Activated naive CD4-positive, alpha-beta T cell treated with anti-CD3 and anti-CD28 coated beads, Interleukin-2, amount 50 U/mL, for 72 hours (primary cell): ENCODE measurements at regions not wholly inside any gene's neighbourhood (a gene's known extent, or its start where the extent isn't known, plus 50 kb on each side); places are given as distances from the start of the nearest gene placed in this dataset.
"Not testable (repeated sequence)": the region's sequence is repeated elsewhere in the genome, so short reads cannot be mapped to it uniquely, and the experiment has no call there.

Experiments
- ATAC-seq, 2 donors: fragments of 150-1000 bp; cut with Tn5 transposase; 2 replicates each; pipeline ENCODE4 v1.10.0; 2021; ENCODE audit warnings: mild to moderate bottlenecking in 2 of 2, moderate library complexity in 2 of 2
- DNase-seq, 2 donors: peaks; one replicate each; pipeline ENCODE4 v3.0.0; 2021 to 2022; ENCODE audit warnings: low spot score in 2 of 2
- H3K27ac Mint-ChIP-seq, 2 donors: one replicate each; pipeline ENCODE4 v1.8.0; 2022; ENCODE audit warnings: mild to moderate bottlenecking in 2 of 2, mixed read lengths in 2 of 2
- H3K36me3 Mint-ChIP-seq, 2 donors: one replicate each; pipeline ENCODE4 v1.8.0; 2022; ENCODE audit warnings: mixed read lengths in 2 of 2
- H3K9me3 Mint-ChIP-seq, 2 donors: one replicate each; pipeline ENCODE4 v1.8.0; 2022; ENCODE audit warnings: mixed read lengths in 2 of 2

DNA sequence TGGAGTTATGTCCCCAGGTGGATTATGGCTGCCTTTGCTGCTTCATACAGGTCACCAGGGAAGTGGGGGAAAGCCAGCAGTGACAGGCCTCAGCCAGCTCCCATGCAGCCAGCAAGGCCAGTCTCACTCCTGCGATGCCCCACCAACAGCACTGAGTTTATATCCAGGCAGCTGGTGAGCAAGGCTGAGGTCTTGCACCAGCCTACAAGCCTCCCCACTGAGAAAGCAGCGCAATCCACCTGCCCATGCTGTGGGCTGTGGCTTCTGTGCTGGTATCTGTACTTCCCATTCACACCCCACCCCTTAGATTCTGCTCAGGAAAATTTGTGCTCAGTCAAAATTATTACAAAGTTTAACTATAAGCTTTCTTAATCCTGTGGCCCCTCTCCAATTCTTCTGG, 153.5 kb downstream of the HHIP start:
- peaks cover 12 to 15% of the 10 kb centered on the region in 2 donors for H3K9me3 Mint-ChIP-seq
- ATAC-seq (no peak), DNase-seq (no peak)
- no peak overlapping the region for H3K27ac Mint-ChIP-seq
- H3K36me3 Mint-ChIP-seq: no peaks in the 10 kb centered on the region

DNA sequence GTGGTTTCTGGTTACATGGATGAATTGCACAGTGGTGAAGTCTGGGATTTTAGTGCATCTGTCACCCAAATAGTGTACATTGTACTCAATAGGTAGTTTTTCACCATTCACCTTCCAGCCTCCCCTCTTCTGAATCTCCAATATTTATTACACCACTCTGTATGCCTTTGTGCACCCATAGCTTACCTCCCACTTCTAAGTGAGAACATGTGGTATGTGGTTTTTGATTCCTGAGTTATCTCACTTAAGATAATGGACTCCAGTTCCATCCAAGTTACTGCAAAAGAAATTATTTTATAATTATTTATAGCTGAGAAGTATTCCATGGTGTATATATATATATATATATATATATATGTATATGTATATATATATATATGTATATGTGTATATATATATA, 155.8 kb downstream of the HHIP start:
- peaks cover 15 to 17% of the 10 kb centered on the region in 2 donors for H3K9me3 Mint-ChIP-seq
- no peak overlapping the region for H3K27ac Mint-ChIP-seq
- ATAC-seq (no peak), DNase-seq (no peak)
- peaks cover under 1 to 2% of the 10 kb centered on the region in 2 donors for H3K36me3 Mint-ChIP-seq

- H3K27ac Mint-ChIP-seq: no peak overlapping the region
- H3K36me3 Mint-ChIP-seq: peaks cover 6 to 18% of the 10 kb centered on the region in 2 donors
Observed at GRCh38 chr4:144808034-144808433, 162.1 kb downstream of the HHIP start.

GRCh38 chr4:144809056-144809640, 163.2 kb downstream of the HHIP start:
- Mint-ChIP-seq H3K9me3 (peaks cover 24 to 25% of the 10 kb centered on the region in 2 donors), H3K36me3 (peaks cover 6 to 18% of the 10 kb centered on the region in 2 donors), H3K27ac (no peak overlapping the region)
- no peak for DNase-seq
- ATAC-seq: no peak

More at GRCh38 chr4:144808034-144808433, 162.1 kb downstream of the HHIP start:
- ATAC-seq: no peak
- peaks cover 20 to 21% of the 10 kb centered on the region in 2 donors for H3K9me3 Mint-ChIP-seq
- DNase-seq: no peak

GRCh38 chr4:144816668-144817067, 170.7 kb downstream of the HHIP start:
- DNase-seq (no peak), ATAC-seq (no peak)
- no peaks in the 10 kb centered on the region for H3K36me3 Mint-ChIP-seq
- H3K9me3 Mint-ChIP-seq: peaks cover 8 to 10% of the 10 kb centered on the region in 2 donors
- no peak overlapping the region for H3K27ac Mint-ChIP-seq

DNA sequence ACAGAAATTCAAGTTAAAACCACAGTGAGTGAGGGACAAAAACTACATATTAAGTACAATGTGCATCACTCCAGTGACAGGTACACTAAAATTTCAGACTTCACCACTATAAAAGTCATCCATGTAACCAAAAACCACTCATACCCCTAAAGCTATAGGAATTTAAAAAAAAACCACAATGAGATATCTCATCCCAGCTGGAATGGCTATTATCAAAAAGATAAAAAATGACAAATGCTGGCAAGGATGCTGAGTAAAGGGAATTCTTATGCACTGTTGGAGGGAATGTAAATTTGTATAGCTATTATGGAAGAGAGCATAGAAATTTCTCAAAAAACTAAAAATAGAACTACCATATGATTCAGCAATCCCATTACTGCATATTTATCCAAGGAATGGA, 171.1 kb downstream of the HHIP start:
- no peak for ATAC-seq
- no peak overlapping the region for H3K27ac Mint-ChIP-seq
- DNase-seq: no peak
- H3K9me3 Mint-ChIP-seq: peaks cover 8 to 10% of the 10 kb centered on the region in 2 donors
- H3K36me3 Mint-ChIP-seq: no peaks in the 10 kb centered on the region

DNA sequence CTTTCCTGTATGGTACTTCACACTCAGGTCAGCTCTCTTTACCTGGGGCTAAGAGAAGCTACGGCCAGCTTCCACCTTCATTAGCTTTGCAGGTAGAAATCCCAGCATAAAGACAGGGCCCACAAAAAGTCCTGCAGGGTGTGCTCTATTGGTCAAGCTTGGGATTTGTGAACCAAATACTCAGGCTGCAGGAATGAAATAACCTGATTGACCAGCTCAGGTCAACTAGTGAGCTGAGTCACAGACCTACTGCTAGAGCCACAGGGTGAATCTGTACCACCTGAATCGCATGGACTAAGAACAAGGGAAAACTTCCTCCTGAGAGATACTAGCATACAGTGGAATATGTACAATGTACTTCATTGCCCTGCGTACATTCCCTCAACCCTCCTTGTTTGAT, 172.2 kb downstream of the HHIP start:
- DNase-seq (no peak), ATAC-seq (no peak)
- Mint-ChIP-seq H3K9me3 (peaks cover 7 to 11% of the 10 kb centered on the region in 2 donors), H3K27ac (no peak overlapping the region), H3K36me3 (no peaks in the 10 kb centered on the region)

- no peaks in the 10 kb centered on the region for H3K36me3 Mint-ChIP-seq
Observed at GRCh38 chr4:144819591-144819990, 173.6 kb downstream of the HHIP start.

GRCh38 chr4:144820011-144820727, 174.2 kb downstream of the HHIP start:
- Mint-ChIP-seq H3K9me3 (peaks cover 3 to 9% of the 10 kb centered on the region in 2 donors), H3K27ac (no peak overlapping the region), H3K36me3 (no peaks in the 10 kb centered on the region)
- DNase-seq: no peak
- ATAC-seq: no peak

More at GRCh38 chr4:144819591-144819990, 173.6 kb downstream of the HHIP start:
- no peak for DNase-seq
- Mint-ChIP-seq H3K27ac (no peak overlapping the region), H3K9me3 (peaks cover 3 to 9% of the 10 kb centered on the region in 2 donors)
- no peak for ATAC-seq

GRCh38 chr4:144820728-144821085, 174.8 kb downstream of the HHIP start:
- ATAC-seq (no peak), DNase-seq (no peak)
- no peak overlapping the region for H3K27ac Mint-ChIP-seq
- H3K36me3 Mint-ChIP-seq: no peaks in the 10 kb centered on the region
- peaks cover 3 to 9% of the 10 kb centered on the region in 2 donors for H3K9me3 Mint-ChIP-seq

DNA sequence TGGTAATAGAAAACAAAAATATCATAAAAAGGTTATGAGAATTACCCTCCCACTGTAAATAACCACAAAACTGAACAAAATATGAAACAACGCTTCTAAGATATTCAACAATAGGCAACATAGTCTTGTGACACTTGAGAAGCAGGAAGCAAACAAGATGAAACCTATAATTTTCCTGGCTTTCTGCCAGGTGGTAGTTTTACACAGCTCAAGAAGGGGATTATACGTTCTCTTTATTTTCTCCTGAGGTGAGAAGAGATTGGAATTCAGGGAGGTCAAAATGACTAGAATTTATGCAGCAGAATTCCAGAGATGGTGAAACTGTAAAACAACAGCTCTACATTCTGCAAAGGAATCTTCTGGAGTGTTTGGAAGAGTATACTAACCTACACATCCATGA, 186.0 kb downstream of the HHIP start:
- peaks cover 0 to 5% of the 10 kb centered on the region in 2 donors for H3K36me3 Mint-ChIP-seq
- H3K27ac Mint-ChIP-seq: no peak overlapping the region
- no peaks in the 10 kb centered on the region for H3K9me3 Mint-ChIP-seq
- no peak for ATAC-seq
- DNase-seq: no peak

GRCh38 chr4:144845411-144845810, 199.5 kb downstream of the HHIP start:
- Mint-ChIP-seq H3K27ac (no peak overlapping the region), H3K9me3 (peaks cover 4 to 9% of the 10 kb centered on the region in 2 donors), H3K36me3 (no peaks in the 10 kb centered on the region)
- DNase-seq (no peak), ATAC-seq (no peak)

DNA sequence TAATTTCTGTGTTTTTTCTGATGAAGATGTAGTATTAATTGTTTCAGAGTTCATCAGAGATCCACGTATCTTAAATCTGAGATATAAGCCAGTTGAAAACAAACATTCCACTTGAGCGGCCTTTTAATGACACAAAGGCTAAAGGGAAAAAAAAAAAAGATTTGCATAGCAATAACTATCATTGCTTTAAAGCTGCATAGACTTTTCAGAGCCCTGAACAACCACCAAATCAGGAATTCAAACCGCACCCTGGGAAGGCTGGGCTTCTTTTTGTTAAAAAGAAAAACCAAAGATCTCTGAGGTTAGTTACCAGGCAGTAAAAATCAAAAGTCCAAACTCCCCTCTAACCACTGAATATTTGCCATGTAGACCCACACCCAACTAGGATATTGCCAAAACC, 206.0 kb downstream of the HHIP start:
- DNase-seq (no peak), ATAC-seq (no peak)
- Mint-ChIP-seq H3K36me3 (no peaks in the 10 kb centered on the region), H3K27ac (no peak overlapping the region), H3K9me3 (peaks cover 5% of the 10 kb centered on the region in 2 donors)

DNA sequence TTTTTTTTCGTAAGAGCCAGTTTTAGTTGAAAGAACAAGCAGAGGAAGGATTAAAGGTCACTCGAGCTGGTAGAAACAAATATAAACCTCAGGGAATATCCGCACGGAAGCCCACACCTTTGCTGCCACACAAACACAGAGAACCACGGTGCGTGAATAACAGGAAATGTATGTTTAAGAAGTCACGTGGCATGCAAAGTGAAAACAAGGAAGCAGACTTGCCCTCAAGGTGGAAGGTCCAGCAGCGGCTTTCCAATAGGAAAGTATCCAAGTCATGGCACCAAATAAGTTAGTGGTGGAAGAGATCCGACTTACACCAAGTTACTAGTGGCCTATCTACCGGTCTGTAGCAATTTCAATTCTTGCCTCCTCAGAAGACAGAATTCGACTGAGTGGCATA, 215.5 kb downstream of the HHIP start:
- no peak overlapping the region for H3K27ac Mint-ChIP-seq
- ATAC-seq (no peak), DNase-seq (no peak)
- H3K36me3 Mint-ChIP-seq: no peaks in the 10 kb centered on the region
- peaks cover 16 to 19% of the 10 kb centered on the region in 2 donors for H3K9me3 Mint-ChIP-seq

DNA sequence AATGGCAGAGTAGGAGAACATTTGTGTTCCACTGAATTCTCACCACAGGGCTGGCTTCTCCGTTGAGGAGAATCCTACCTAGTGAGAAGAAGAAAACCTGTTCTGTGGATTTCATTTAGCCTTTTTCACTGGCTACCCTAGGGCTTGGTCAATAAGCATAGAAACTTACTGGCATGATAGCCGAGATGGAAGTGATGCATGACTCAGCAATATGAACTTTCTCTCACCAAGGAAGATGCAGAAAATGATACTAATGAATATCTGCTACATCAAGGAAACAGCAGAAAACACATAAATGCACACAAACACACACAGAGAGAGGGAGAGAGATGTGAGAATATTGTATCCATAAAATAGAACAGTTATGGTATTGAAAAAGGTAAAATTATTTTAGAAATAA, 216.3 kb downstream of the HHIP start:
- ATAC-seq (no peak), DNase-seq (no peak)
- Mint-ChIP-seq H3K27ac (no peak overlapping the region), H3K9me3 (peaks cover 16 to 19% of the 10 kb centered on the region in 2 donors), H3K36me3 (peaks cover 0 to 5% of the 10 kb centered on the region in 2 donors)

- not testable (repeated sequence) for H3K36me3 Mint-ChIP-seq, H3K27ac Mint-ChIP-seq, DNase-seq, ATAC-seq
- H3K9me3 Mint-ChIP-seq: peaks cover 10 to 14% of the 10 kb centered on the region in 2 donors
Observed at GRCh38 chr4:144864891-144865290, 218.9 kb downstream of the HHIP start.

GRCh38 chr4:144868309-144868708, 222.4 kb downstream of the HHIP start:
- ATAC-seq (no peak), DNase-seq (no peak)
- Mint-ChIP-seq H3K36me3 (peaks cover 6% of the 10 kb centered on the region in 2 donors), H3K9me3 (peaks cover 0 to 3% of the 10 kb centered on the region in 2 donors), H3K27ac (no peak overlapping the region)
